ENCODE measurements at regions not wholly inside any gene's neighbourhood (a gene's known extent, or its start where the extent isn't known, plus 50 kb on each side); places are given as distances from the start of the nearest gene placed in this dataset.
"Not testable (repeated sequence)": the region's sequence is repeated elsewhere in the genome, so short reads cannot be mapped to it uniquely, and the experiment has no call there.

GRCh38 chrY:7713738-7714137 lies 802.2 kb upstream of the AMELY start:
- TF ChIP-seq CTCF, POLR2A, EP300, POLR2AphosphoS5 (IDR thresholded peaks at IDR 0.05): not testable (repeated sequence)

Measured in gastroesophageal sphincter (tissue), 3 donors.